ENCODE measurements at regions not wholly inside any gene's neighbourhood (a gene's known extent, or its start where the extent isn't known, plus 50 kb on each side); places are given as distances from the start of the nearest gene placed in this dataset.

GRCh38 chr2:7394195-7394594 lies 477.0 kb downstream of the RNF144A start:
- TF ChIP-seq POLR2A (IDR thresholded peaks at IDR 0.05; ENCODE audit: low read depth) (no peak), CTCF (IDR thresholded peaks at IDR 0.05) (no peak), EP300 (IDR thresholded peaks at IDR 0.05) (no peak)

Measured in esophagus muscularis mucosa (tissue), 4 donors.